DND-41 (cell line): ENCODE measurements at regions not wholly inside any gene's neighbourhood (a gene's known extent, or its start where the extent isn't known, plus 50 kb on each side); places are given as distances from the start of the nearest gene placed in this dataset.

Source experiments
- CTCF ChIP-seq: IDR thresholded peaks from 2 replicates; pipeline ENCODE4 v1.5.1; 2012; ENCODE audit warnings: borderline replicate concordance, low read length, moderate library complexity, mild to moderate bottlenecking; ENCODE audit not compliant: poor library complexity, severe bottlenecking; ENCODE audit errors: extremely low read depth
- EZH2 ChIP-seq: IDR thresholded peaks from 3 replicates; pipeline ENCODE4 v1.6.1; 2012; ENCODE audit warnings: borderline replicate concordance, low read depth, mild to moderate bottlenecking, moderate library complexity, low read length, inconsistent platforms; ENCODE audit not compliant: severe bottlenecking

GRCh38 chr5:176176231-176176630, 62.0 kb upstream of the SIMC1 start:
- TF ChIP-seq CTCF (no peak), EZH2 (no peak)
